ENCODE measurements at regions not wholly inside any gene's neighbourhood (a gene's known extent, or its start where the extent isn't known, plus 50 kb on each side); places are given as distances from the start of the nearest gene placed in this dataset.
"Not testable (repeated sequence)": the region's sequence is repeated elsewhere in the genome, so short reads cannot be mapped to it uniquely, and the experiment has no call there.

DNA sequence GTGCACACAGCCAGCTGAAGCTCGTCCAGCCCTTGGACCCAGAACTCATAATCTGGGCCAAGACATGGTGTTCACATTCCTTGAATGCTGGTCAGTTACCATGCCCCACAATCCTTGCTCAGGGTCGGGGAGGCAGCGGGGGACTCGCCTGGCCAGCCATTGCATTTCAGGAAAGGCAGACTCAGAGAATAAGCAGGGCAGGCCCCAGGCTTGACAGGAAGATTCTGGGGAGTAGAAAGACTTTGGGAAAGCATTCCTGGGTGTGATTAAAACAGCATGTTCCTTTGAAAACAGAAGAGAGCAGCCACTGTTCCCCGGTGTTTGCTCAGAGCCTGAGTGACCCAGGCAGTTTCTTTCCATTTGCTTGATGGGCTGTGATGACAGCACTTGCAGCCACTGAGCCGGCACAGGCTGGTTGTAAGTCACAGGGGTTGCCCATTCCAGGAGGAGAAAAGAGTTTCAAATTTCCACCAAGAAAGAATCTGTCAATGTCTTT is 473.7 kb downstream of the TYW1 start:
- no peak for DNase-seq (ENCODE audit: low spot score)

DNA sequence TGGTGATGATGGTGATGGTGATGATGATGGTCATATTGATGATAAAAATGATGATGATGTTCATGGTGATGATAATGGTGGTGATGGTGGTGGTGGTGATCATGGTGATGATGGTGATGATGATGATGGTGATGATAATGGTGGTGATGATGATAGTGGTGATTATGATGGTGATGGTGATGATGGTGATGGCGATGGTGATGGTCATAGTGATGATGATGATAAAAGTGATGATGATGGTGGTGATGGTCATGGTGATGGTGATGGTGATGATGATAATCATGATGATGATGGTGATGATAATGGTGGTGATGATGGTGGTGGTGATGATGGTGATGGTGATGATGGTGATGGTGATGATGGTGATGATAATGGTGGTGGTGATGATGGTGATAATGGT is 478.7 kb downstream of the TYW1 start:
- DNase-seq (ENCODE audit: low spot score): no peak

DNA sequence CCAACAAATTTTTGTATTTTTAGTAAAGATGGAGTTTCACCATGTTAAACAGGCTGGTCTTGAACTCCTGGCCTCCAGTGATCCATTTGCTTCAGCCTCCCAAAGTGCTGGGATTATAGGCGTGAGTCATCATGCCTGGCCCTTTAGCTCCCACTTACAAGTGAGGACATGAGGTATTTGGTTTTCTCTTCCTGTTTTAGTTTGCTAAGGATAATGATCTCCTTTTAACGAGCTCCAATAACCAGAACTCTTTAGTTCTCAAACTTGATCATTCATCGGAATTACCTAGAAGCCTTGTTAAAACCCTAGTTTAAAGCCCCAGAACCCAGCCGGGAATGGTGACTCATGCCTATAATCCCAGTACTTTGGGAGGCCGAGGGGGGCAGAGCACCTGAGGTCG is 481.4 kb downstream of the TYW1 start:
- DNase-seq (ENCODE audit: low spot score): no peak

- peak; percentile 65 for DNase-seq (ENCODE audit: low spot score)
Observed at GRCh38 chr7:67484244-67484751, 487.7 kb downstream of the TYW1 start.

GRCh38 chr7:67486401-67486800 is 489.8 kb downstream of the TYW1 start:
- no peak for DNase-seq (ENCODE audit: low spot score)

GRCh38 chr7:67487316-67487715 is 490.7 kb downstream of the TYW1 start:
- no peak for DNase-seq (ENCODE audit: low spot score)

DNA sequence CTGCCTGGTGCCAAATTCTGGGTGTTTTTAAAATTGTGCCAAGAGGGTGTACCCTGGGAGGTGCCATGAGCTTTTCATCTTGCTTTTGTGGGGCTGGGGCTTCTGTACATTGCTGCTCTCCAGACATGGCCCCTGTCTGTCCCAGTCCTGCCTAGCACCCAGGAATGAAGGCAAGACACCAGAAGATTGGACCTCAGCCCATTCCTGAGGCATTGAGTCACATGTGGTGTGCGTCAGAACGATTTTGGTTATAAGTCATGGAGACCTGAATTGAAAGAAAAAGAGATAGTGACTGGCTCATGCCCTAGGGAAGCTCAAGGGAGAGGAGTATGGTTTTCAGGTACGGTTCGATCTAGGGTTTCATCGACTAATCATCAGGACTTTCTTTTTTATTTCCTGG is 493.2 kb downstream of the TYW1 start:
- DNase-seq (ENCODE audit: low spot score): no peak

DNA sequence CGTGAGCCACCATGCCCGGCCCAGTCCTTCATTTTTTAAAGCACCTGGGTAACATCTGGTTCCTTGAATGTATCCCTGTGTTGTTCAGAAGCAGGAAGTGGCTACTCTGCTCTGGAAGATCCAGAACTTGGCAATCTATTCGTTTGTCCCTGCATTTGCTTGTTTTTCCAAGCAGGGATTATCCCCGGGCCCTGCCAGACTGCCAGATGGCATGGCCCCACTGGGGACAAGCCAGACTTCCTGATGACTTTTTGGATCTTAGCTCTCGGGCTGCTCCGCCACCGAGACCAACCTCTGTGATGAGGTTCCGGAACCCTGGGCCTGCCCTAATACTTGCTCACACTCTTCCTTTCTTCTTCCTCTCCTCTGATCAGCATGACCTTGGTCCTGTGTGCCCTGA is 496.7 kb downstream of the TYW1 start:
- no peak for DNase-seq (ENCODE audit: low spot score)

DNA sequence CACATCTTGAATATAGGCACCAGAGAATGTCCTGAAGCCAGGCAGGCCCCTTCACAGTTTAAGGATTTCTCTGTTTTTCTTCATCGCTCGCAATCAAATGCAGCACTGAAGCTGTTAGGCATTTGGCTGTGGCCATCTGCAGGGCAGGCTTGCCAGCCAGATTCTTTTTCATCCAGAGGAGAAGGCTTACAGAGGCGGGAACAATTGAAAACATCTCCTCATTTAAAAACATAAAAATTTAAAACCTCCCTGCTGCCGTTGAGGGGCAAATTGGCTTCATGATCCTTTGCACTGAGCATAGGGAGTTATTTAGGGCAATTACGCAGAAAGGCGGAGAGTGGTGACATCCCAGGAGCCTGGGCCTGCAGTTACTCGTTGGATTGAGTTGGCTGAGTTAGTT is 500.0 kb downstream of the TYW1 start:
- DNase-seq (ENCODE audit: low spot score): no peak

GRCh38 chr7:67497914-67498313 is 501.3 kb downstream of the TYW1 start:
- not testable (repeated sequence) for DNase-seq (ENCODE audit: low spot score)

- DNase-seq (ENCODE audit: low spot score): no peak
Observed at GRCh38 chr7:67502929-67503328, 506.3 kb downstream of the TYW1 start.

GRCh38 chr7:67505449-67505848 is 508.8 kb downstream of the TYW1 start:
- no peak for DNase-seq (ENCODE audit: low spot score)

GRCh38 chr7:67512481-67512880 is 515.8 kb downstream of the TYW1 start:
- DNase-seq (ENCODE audit: low spot score): no peak

GRCh38 chr7:67518580-67518979 is 521.9 kb downstream of the TYW1 start:
- no peak for DNase-seq (ENCODE audit: low spot score)

DNA sequence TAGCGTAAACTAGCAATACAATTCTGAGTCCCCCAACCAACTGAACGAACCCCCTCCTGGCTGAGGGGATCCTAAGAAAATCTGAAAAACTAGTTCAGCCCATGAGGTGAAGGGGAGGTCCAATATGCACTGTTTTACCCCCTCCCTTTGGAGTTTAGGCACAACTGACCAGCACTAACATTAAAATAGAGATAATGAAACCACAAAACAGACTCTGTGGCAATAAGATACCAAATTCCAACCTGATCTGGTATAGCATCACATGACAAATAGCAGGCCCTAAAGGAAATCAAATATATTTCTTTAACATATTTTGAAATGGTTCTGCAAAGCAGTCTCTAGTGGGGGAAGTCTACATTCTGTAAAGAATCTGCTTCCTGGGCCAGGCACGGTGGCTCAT is 522.5 kb downstream of the TYW1 start:
- no peak for DNase-seq (ENCODE audit: low spot score)

DNA sequence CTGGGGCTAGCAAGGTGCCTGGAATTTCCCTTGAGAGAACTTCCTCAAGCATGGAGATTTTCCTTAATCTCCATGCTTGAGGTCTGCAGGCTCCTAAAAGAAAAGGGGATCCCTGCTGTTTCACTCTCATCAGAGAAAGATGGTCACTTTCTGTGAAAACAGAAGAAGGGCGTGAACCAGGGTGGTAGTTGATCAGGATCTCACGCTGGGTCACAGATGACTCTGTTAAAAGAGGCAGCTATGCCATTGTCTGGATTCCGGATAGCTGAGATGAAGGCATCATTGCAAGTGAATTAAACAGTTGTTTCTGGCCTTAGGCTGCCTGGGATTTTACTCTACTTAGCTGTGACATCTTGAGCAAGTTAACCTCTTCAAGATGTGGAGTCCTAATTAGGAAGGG is 525.9 kb downstream of the TYW1 start:
- no peak for DNase-seq (ENCODE audit: low spot score)

DNA sequence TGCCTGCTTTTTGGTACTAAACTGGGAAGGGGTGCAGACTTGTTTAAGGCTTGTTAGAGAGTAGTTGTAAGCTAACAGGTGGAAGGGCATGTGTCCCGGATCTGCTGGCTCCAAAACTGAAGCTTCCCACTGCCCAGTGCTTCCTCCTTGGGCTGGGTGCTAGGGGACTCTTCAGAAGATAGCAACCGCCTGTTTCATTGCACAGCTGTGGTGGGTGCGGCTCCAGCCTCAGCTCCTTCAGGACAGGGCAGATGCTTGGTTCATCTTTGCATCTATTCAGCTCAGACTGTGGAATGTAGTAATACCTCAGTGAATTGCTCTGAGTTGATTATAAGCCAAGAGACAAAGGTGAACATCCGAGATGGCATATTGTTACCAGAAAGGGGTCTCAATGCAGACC is 527.1 kb downstream of the TYW1 start:
- DNase-seq (ENCODE audit: low spot score): no peak

- DNase-seq (ENCODE audit: low spot score): no peak
Observed at GRCh38 chr7:67525588-67525987, 529.0 kb downstream of the TYW1 start.

- DNase-seq (ENCODE audit: low spot score): no peak
Observed at GRCh38 chr7:67535241-67535989, 538.8 kb downstream of the TYW1 start.

DNA sequence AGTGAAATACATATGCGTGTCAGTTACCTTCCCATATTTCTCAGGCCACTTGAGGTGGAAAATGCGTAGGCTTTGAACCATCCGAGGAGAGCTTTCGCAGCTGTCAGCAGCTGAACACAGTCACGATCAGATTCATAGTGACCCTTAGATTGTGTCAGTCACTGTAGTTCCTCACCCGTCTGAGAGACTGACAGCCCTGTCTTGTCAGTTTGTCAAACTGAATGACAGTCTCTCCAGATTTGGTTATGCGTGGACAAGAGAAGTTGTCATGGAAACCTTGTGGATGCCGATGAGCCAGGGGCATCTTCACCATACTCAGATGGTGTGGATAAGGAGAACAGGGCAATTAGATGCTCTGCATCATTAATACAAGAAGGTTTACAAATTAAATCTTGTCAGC is 546.3 kb downstream of the TYW1 start:
- DNase-seq (ENCODE audit: low spot score): no peak

DNA sequence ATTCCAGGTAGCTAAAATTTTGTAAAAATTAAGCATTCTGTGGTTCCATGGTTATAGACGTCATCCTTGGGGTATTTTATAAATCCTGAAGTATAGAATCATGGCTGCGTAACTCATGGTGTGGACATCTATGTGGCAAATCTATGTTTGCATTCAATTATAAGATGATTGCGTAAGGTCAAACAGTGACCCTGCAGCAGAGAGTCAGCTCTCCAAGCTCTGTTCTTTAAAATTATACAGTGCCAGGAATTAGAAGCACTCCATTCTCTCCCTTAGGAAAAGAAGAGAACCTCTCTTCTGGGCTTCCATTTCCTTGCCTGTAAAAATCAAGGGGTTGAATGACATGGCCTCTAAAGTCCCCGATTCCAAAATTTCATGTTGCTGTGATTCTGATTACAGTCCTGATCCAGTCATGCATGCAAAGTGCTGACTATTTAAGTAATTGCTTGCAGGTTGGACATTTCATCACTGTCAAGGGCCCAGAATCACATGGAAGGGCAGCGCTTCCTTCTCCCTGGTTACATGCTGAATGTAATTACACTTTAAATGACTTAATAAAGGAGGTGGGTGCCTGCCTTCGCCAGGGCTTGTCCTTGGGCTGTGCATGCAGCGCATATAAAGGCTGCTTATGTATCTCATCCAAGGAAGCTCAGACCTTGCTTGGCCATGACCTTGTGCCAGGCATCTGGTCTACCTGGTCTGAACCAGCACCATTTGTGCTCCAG is 550.7 kb downstream of the TYW1 start:
- no peak for DNase-seq (ENCODE audit: low spot score)

GRCh38 chr7:67549126-67549525 is 552.5 kb downstream of the TYW1 start:
- no peak for DNase-seq (ENCODE audit: low spot score)
